ENCODE measurements at regions not wholly inside any gene's neighbourhood (a gene's known extent, or its start where the extent isn't known, plus 50 kb on each side); places are given as distances from the start of the nearest gene placed in this dataset.
"Not testable (repeated sequence)": the region's sequence is repeated elsewhere in the genome, so short reads cannot be mapped to it uniquely, and the experiment has no call there.

GRCh38 chr4:75126870-75127269, 194.0 kb downstream of the PARM1 start:
- DNase-seq (ENCODE audit: low read depth, low spot score): not testable (repeated sequence)

GRCh38 chr4:75126058-75126457, 193.1 kb downstream of the PARM1 start:
- peak overlapping the region; percentile 78 for H3K27ac ChIP-seq
- DNase-seq (ENCODE audit: low read depth, low spot score): no peak

More at GRCh38 chr4:75126870-75127269, 194.0 kb downstream of the PARM1 start:
- peak overlapping the region; percentile 78 for H3K27ac ChIP-seq

- DNase-seq (ENCODE audit: low read depth, low spot score): no peak
- no peak overlapping the region for H3K27ac ChIP-seq
These were observed 189.6 kb downstream of the PARM1 start for GRCh38 chr4:75122424-75123014.

GRCh38 chr4:75118739-75119138, 185.8 kb downstream of the PARM1 start:
- no peak for DNase-seq (ENCODE audit: low read depth, low spot score)
- H3K27ac ChIP-seq: no peak overlapping the region

GRCh38 chr4:75110061-75110460, 177.1 kb downstream of the PARM1 start:
- DNase-seq (ENCODE audit: low read depth, low spot score): no peak
- H3K27ac ChIP-seq: no peak overlapping the region

GRCh38 chr4:75107755-75108612, 175.1 kb downstream of the PARM1 start:
- peak; percentile 3 for DNase-seq (ENCODE audit: low read depth, low spot score)
- no peak overlapping the region for H3K27ac ChIP-seq

- H3K27ac ChIP-seq: no peak overlapping the region
- no peak for DNase-seq (ENCODE audit: low read depth, low spot score)
These were observed 169.8 kb downstream of the PARM1 start for GRCh38 chr4:75102787-75103085.

- H3K27ac ChIP-seq: no peak overlapping the region
- DNase-seq (ENCODE audit: low read depth, low spot score): no peak
These were observed 169.2 kb downstream of the PARM1 start for GRCh38 chr4:75101906-75102786.

All from epithelial cell of prostate (primary cell).